Liver (tissue), 8 donors: ENCODE measurements at regions not wholly inside any gene's neighbourhood (a gene's known extent, or its start where the extent isn't known, plus 50 kb on each side); places are given as distances from the start of the nearest gene placed in this dataset.

Experiments used
- DNase-seq: peaks from one replicate; pipeline ENCODE4 v3.0.0-alpha.2; 2017; ENCODE audit warnings: low spot score
- H3K27ac ChIP-seq, 2 donors: one replicate each; pipeline ENCODE4 v1.7.0; 2013; ENCODE audit warnings: inconsistent platforms in 2 of 2, low read length in 2 of 2, control low read depth in 1 of 2, low read depth in 1 of 2, mild to moderate bottlenecking in 1 of 2
- H3K27me3 ChIP-seq, 4 donors: one replicate each; pipeline versions ENCODE4 v1.6.1 to v1.7.0; 2013; ENCODE audit warnings: low read length in 3 of 4, inconsistent platforms in 1 of 4, mild to moderate bottlenecking in 1 of 4, moderate library complexity in 1 of 4; ENCODE audit not compliant: control insufficient read depth in 4 of 4, insufficient read depth in 4 of 4
- H3K36me3 ChIP-seq, 4 donors: one replicate each; pipeline versions ENCODE4 v1.6.1 to v1.7.0; 2013; ENCODE audit warnings: low read length in 3 of 4, mild to moderate bottlenecking in 3 of 4, low read depth in 1 of 4, moderate library complexity in 1 of 4; ENCODE audit not compliant: control insufficient read depth in 4 of 4, insufficient read depth in 3 of 4
- H3K4me1 ChIP-seq, 4 donors: one replicate each; pipeline versions ENCODE4 v1.6.1 to v1.7.0; 2013; ENCODE audit warnings: low read length in 3 of 4, mild to moderate bottlenecking in 3 of 4, moderate library complexity in 1 of 4; ENCODE audit not compliant: control insufficient read depth in 4 of 4, insufficient read depth in 4 of 4
- H3K4me3 ChIP-seq, 3 donors: one replicate each; pipeline versions ENCODE4 v1.6.1 to v1.7.0; 2013; ENCODE audit warnings: low read length in 3 of 3, control low read depth in 1 of 3, low read depth in 1 of 3, mild to moderate bottlenecking in 1 of 3
- H3K9ac ChIP-seq, 2 donors: one replicate each; pipeline ENCODE4 v1.7.0; 2013; ENCODE audit warnings: low read length in 2 of 2, mild to moderate bottlenecking in 2 of 2, moderate library complexity in 2 of 2, control low read depth in 1 of 2, low read depth in 1 of 2
- H3K9me3 ChIP-seq, 4 donors: one replicate each; pipeline versions ENCODE4 v1.6.1 to v1.7.0; 2013; ENCODE audit warnings: low read length in 3 of 4; ENCODE audit not compliant: control insufficient read depth in 4 of 4
- EGR1 ChIP-seq, 2 donors: IDR thresholded peaks; 2 replicates each; pipeline ENCODE4 v1.6.1; 2016 to 2018; ENCODE audit warnings: antibody characterized with exemption in 2 of 2, low read depth in 2 of 2
- FOXA1 ChIP-seq: IDR thresholded peaks from 2 replicates; pipeline ENCODE4 v1.6.1; 2016; ENCODE audit warnings: antibody characterized with exemption
- FOXA2 ChIP-seq: IDR thresholded peaks from 2 replicates; pipeline ENCODE4 v1.6.1; 2016; ENCODE audit warnings: antibody characterized with exemption
- GABPA ChIP-seq, 2 donors: IDR thresholded peaks in 1 of 2; conservative IDR thresholded peaks in 1 of 2; 2 replicates each; pipeline ENCODE4 v1.6.1; 2016; ENCODE audit warnings: antibody characterized with exemption in 2 of 2, mild to moderate bottlenecking in 1 of 2, moderate library complexity in 1 of 2
- HNF4A ChIP-seq, 2 donors: conservative IDR thresholded peaks; 2 replicates each; pipeline ENCODE4 v1.6.1; 2016; ENCODE audit warnings: antibody characterized with exemption in 2 of 2, mild to moderate bottlenecking in 2 of 2
- HNF4G ChIP-seq: IDR thresholded peaks from 2 replicates; pipeline ENCODE4 v1.6.1; 2016; ENCODE audit warnings: antibody characterized with exemption
- JUND ChIP-seq, 2 donors: IDR thresholded peaks; 2 replicates each; pipeline ENCODE4 v1.6.1; 2016; ENCODE audit warnings: antibody characterized with exemption in 2 of 2
- NR2F2 ChIP-seq: IDR thresholded peaks from 2 replicates; pipeline ENCODE4 v1.6.1; 2016; ENCODE audit warnings: antibody characterized with exemption
- RAD21 ChIP-seq, 2 donors: IDR thresholded peaks; 2 replicates each; pipeline ENCODE4 v1.6.1; 2016; ENCODE audit warnings: antibody characterized with exemption in 2 of 2, mild to moderate bottlenecking in 2 of 2
- RXRA ChIP-seq, 2 donors: IDR thresholded peaks; 2 replicates each; pipeline ENCODE4 v1.6.1; 2017 to 2018; ENCODE audit warnings: antibody characterized with exemption in 2 of 2, mild to moderate bottlenecking in 1 of 2
- SP1 ChIP-seq: IDR thresholded peaks from 2 replicates; pipeline ENCODE4 v1.6.1; 2018; ENCODE audit warnings: antibody characterized with exemption, mild to moderate bottlenecking
- TAF1 ChIP-seq: conservative IDR thresholded peaks from 2 replicates; pipeline ENCODE4 v1.6.1; 2016; ENCODE audit warnings: antibody characterized with exemption, mild to moderate bottlenecking
- YY1 ChIP-seq: IDR thresholded peaks from 2 replicates; pipeline ENCODE4 v1.6.1; 2016; ENCODE audit warnings: antibody characterized with exemption, mild to moderate bottlenecking
- WGBS: extraction: QIAGEN DNeasy Blood & Tissue Kit; methylation state at CpG from one replicate; pipeline ENCODE4 v1.1.7; 2013; 5-methylcytosine and 5-hydroxymethylcytosine counted together
- TF ChIP-seq, protein P1 (sequence below): fragments of 150-350 bp; IDR thresholded peaks from 2 replicates; pipeline ENCODE4 v1.5.1; 2017; ENCODE audit warnings: improper control_type of control experiment, low read depth, low read length; ENCODE audit not compliant: missing input control
- TF ChIP-seq, protein P2 (sequence below): IDR thresholded peaks from 2 replicates; pipeline ENCODE4 v1.6.1; 2016; ENCODE audit warnings: antibody characterized with exemption, mild to moderate bottlenecking
- TF ChIP-seq, protein P3 (sequence below): IDR thresholded peaks from 2 replicates; pipeline ENCODE4 v1.6.1; 2016; ENCODE audit warnings: antibody characterized with exemption
- TF ChIP-seq, protein P4 (sequence below): IDR thresholded peaks from 2 replicates; pipeline ENCODE4 v1.6.1; 2016; ENCODE audit warnings: antibody characterized with exemption
- donor health status: healthy.
- donor health status: healthy.
- donor health status: healthy.
- donor health status: healthy.
- donor health status: healthy.

DNA sequence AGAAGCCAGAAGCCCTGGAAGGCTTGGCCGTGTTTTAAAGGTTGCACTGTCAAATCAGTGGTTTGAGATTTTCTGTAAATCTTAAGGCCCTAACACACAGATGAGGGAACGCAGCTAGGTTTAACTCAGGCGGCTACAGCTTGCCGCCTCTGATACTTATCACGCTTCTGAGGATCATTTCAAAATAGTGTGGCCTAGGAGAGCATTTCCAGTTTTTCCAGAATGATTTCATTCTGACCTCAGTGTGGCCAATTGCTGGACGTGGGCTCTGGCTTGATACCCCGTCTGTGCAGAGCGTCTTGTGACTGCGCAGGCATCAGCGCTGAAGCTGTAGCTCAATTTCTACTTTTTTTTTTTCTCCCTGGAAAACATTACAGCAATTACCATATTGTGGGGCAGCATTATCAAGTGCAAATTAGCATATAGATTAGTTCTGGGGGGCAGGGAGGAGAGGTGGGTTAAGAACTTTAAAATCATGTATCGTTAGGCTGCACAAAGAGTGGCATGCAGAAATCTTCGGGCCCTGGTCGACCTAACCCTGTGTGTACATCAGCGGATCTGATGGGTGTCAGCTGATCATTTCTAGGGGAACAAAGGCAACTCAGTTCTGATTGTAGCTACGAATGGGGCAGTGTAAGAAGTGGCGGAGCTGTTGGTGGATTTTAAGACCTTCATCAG lies 105.0 kb upstream of the EEF1E1 start:
- Histone ChIP-seq H3K4me1 (no peaks in the 10 kb centered on the region), H3K9me3 (no peaks in the 10 kb centered on the region), H3K36me3 (no peaks in the 10 kb centered on the region), H3K27me3 (peaks cover 0 to 2% (median 0%) of the 10 kb centered on the region in 4 donors), H3K4me3 (no peak overlapping the region), H3K27ac (no peak overlapping the region), H3K9ac (no peak overlapping the region)
- no peak for TF ChIP-seq FOXA1
- TF ChIP-seq RAD21 (IDR thresholded peaks at IDR 0.05), result no peak
- TF ChIP-seq, protein P1, sequence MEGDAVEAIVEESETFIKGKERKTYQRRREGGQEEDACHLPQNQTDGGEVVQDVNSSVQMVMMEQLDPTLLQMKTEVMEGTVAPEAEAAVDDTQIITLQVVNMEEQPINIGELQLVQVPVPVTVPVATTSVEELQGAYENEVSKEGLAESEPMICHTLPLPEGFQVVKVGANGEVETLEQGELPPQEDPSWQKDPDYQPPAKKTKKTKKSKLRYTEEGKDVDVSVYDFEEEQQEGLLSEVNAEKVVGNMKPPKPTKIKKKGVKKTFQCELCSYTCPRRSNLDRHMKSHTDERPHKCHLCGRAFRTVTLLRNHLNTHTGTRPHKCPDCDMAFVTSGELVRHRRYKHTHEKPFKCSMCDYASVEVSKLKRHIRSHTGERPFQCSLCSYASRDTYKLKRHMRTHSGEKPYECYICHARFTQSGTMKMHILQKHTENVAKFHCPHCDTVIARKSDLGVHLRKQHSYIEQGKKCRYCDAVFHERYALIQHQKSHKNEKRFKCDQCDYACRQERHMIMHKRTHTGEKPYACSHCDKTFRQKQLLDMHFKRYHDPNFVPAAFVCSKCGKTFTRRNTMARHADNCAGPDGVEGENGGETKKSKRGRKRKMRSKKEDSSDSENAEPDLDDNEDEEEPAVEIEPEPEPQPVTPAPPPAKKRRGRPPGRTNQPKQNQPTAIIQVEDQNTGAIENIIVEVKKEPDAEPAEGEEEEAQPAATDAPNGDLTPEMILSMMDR, result no peak
- TF ChIP-seq RXRA (IDR thresholded peaks at IDR 0.05), result no peak
- no peak for TF ChIP-seq YY1
- TF ChIP-seq, protein P2, sequence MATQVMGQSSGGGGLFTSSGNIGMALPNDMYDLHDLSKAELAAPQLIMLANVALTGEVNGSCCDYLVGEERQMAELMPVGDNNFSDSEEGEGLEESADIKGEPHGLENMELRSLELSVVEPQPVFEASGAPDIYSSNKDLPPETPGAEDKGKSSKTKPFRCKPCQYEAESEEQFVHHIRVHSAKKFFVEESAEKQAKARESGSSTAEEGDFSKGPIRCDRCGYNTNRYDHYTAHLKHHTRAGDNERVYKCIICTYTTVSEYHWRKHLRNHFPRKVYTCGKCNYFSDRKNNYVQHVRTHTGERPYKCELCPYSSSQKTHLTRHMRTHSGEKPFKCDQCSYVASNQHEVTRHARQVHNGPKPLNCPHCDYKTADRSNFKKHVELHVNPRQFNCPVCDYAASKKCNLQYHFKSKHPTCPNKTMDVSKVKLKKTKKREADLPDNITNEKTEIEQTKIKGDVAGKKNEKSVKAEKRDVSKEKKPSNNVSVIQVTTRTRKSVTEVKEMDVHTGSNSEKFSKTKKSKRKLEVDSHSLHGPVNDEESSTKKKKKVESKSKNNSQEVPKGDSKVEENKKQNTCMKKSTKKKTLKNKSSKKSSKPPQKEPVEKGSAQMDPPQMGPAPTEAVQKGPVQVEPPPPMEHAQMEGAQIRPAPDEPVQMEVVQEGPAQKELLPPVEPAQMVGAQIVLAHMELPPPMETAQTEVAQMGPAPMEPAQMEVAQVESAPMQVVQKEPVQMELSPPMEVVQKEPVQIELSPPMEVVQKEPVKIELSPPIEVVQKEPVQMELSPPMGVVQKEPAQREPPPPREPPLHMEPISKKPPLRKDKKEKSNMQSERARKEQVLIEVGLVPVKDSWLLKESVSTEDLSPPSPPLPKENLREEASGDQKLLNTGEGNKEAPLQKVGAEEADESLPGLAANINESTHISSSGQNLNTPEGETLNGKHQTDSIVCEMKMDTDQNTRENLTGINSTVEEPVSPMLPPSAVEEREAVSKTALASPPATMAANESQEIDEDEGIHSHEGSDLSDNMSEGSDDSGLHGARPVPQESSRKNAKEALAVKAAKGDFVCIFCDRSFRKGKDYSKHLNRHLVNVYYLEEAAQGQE, result no peak
- TF ChIP-seq HNF4A (conservative IDR thresholded peaks at IDR 0.05), result no peak
- TF ChIP-seq, protein P3, sequence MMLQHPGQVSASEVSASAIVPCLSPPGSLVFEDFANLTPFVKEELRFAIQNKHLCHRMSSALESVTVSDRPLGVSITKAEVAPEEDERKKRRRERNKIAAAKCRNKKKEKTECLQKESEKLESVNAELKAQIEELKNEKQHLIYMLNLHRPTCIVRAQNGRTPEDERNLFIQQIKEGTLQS, result no peak
- no peak for TF ChIP-seq EGR1 (IDR thresholded peaks at IDR 0.05; ENCODE audit: low read depth in 2 of 2)
- TF ChIP-seq NR2F2, result no peak
- no peak for TF ChIP-seq HNF4G
- TF ChIP-seq JUND (IDR thresholded peaks at IDR 0.05), result no peak
- TF ChIP-seq SP1, result no peak
- TF ChIP-seq, protein P4, sequence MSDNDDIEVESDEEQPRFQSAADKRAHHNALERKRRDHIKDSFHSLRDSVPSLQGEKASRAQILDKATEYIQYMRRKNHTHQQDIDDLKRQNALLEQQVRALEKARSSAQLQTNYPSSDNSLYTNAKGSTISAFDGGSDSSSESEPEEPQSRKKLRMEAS, result no peak
- TF ChIP-seq GABPA (IDR thresholded peaks at IDR 0.05 in 1 of 2, conservative IDR thresholded peaks at IDR 0.05 in 1 of 2), result no peak
- TF ChIP-seq TAF1, result no peak
- no peak for DNase-seq
- WGBS, result 89% methylated on average over 16 of the region's 16 CpGs

DNA sequence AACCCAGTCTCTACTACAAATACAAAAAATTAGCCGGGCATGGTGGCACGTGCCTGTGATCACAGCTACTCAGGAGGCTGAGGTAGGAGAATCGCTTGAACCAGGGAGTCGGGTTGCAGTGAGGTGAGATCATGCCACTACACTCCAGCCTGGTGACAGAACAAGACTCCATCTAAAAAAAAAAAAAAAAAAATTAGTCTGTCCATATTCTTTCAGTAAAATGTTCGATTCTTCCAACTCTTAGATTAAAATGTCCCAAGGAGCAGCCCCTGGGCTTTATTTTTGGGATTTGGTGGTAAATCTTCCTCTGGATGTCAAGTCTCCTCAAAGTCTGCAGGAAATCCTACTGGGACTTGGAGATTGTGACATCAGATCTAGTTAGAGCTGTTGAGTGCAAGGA lies 101.0 kb upstream of the EEF1E1 start:
- no peak for DNase-seq
- Histone ChIP-seq H3K27ac (no peak overlapping the region), H3K4me1 (no peaks in the 10 kb centered on the region), H3K27me3 (peaks cover 0 to 9% (median 0%) of the 10 kb centered on the region in 4 donors), H3K9me3 (peaks cover 0 to 1% (median 0%) of the 10 kb centered on the region in 4 donors), H3K36me3 (no peaks in the 10 kb centered on the region), H3K4me3 (no peak overlapping the region), H3K9ac (no peak overlapping the region)
- WGBS, result 85% methylated on average over 5 of the region's 5 CpGs
- TF ChIP-seq GABPA (IDR thresholded peaks at IDR 0.05 in 1 of 2, conservative IDR thresholded peaks at IDR 0.05 in 1 of 2) (no peak), JUND (IDR thresholded peaks at IDR 0.05) (no peak), NR2F2 (no peak), TAF1 (no peak), HNF4G (no peak), RAD21 (IDR thresholded peaks at IDR 0.05) (no peak), EGR1 (IDR thresholded peaks at IDR 0.05; ENCODE audit: low read depth in 2 of 2) (no peak), HNF4A (conservative IDR thresholded peaks at IDR 0.05) (no peak), FOXA2 (no peak), RXRA (IDR thresholded peaks at IDR 0.05) (no peak)
- TF ChIP-seq, protein P4, result no peak
- TF ChIP-seq, protein P1, result no peak
- TF ChIP-seq, protein P2, result no peak
- TF ChIP-seq, protein P3, result no peak
